H4 (cell line): ENCODE measurements at regions not wholly inside any gene's neighbourhood (a gene's known extent, or its start where the extent isn't known, plus 50 kb on each side); places are given as distances from the start of the nearest gene placed in this dataset.

Source experiments
- DNase-seq: peaks from one replicate; pipeline ENCODE4 v3.0.0-alpha.2; 2015; ENCODE audit warnings: low spot score

- no peak for DNase-seq
These were observed 61.1 kb upstream of the UGP2 start for GRCh38 chr2:63780518-63781155.

DNA sequence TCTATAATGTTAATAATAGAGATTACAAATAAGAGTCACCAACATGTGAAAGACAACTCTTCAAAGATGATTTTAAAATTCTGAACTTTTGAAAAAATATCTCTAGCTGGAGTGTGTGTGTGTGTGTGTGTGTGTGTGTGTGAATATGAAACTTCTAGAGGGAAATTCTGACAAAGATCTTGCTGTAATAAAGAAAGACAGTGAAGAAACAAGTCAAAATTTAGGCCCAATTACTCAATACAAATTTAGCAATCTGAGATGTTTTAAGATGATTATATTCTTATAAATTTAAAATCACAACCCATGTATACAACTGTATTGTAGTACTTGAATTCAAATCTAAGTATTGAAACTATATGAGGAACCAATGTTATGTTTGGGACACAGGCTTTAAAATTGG is 57.2 kb upstream of the UGP2 start:
- no peak for DNase-seq

DNA sequence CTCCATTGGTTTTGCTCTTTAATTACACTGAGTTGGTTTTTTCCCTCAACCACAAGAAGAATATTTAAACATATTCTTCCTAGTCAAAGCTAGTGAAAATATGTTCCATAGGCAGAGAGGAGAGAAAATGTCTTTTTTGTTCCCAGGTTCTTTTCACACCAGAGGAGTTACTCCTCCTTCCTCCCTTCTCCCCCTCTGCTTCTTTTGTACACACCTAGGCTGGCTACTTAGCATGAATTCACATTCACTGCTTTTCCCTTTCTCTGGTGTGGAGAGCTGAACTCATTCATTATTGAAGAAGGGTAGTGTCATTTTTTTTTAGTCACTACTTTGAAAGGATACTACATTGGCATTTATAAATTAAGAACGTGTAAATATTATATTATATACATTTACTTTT is 56.6 kb upstream of the UGP2 start:
- no peak for DNase-seq

GRCh38 chr2:63786471-63786870 is 55.2 kb upstream of the UGP2 start:
- DNase-seq, result no peak

DNA sequence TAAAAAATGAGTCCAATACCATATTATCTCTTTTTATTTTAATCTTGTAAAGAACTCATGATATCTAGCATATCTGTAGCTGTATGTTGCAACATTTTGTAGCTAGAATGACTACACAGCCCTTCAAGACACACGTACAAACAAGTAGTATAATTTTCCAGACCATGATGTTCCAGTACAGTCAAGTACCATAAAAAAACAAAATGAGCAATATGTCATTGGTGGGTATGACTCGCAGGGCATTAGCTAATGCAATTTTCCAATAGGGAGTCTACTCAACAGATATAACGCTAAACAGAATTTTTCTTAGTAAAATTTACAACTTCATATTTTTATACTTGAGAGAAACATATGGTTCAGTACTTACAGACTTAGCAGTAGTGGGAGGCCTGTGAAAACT is 53.6 kb upstream of the UGP2 start:
- no peak for DNase-seq

DNA sequence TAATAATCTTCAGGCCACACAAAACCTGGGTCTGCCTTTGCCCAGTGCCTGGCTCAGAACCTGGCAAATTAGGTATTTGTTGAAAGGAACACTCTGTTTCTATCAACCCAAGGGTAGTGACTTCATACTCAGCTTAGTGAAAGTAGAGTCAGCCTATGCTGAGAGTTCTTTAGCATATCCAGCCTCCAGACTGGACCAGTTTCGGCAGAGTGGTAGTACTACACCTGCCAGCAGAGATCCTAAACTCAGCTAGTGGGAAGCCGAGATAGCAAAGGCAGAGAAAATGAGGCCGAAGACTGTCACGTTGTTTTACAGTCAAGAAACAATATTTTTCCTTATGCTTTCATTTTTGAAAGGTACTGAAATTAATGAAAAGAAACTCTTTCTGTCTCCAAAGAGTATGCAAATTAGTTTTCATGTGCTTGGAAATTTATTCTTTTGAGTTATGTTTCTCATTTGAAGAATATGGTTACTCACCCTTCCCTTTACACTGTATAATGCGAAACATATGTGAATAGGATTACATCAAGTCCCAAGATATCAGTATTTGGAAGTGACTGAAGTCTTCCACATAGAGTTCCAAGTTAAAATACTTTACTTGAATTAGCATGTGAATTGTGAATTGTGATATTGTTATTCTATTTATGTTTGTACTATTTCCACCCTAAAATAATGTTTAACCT is 52.2 kb upstream of the UGP2 start:
- DNase-seq, result no peak

GRCh38 chr2:63790491-63790890 is 51.2 kb upstream of the UGP2 start:
- no peak for DNase-seq

GRCh38 chr2:63790906-63791305 is 50.8 kb upstream of the UGP2 start:
- DNase-seq, result peak; percentile 21

DNA sequence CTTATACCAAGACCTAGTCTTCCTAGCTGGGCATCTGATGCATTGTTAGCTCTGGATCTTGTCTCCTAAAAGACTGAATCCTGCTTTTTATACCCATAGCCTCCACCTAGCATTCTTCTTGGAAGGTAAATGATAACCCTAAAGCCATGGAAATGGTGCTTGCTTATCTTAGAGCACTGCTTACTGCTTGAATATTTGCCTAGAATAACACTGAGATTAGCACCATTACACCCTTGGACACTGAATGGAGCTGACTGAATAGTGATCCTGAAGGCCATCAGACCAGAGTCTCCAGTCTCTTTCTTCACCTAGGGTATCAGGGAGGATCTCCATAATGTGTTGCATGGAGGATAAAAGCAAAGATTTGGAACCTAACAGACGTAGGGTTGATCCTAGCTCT is 50.3 kb upstream of the UGP2 start:
- DNase-seq, result no peak
